ENCODE measurements at regions not wholly inside any gene's neighbourhood (a gene's known extent, or its start where the extent isn't known, plus 50 kb on each side); places are given as distances from the start of the nearest gene placed in this dataset.
"Not testable (repeated sequence)": the region's sequence is repeated elsewhere in the genome, so short reads cannot be mapped to it uniquely, and the experiment has no call there.

DNA sequence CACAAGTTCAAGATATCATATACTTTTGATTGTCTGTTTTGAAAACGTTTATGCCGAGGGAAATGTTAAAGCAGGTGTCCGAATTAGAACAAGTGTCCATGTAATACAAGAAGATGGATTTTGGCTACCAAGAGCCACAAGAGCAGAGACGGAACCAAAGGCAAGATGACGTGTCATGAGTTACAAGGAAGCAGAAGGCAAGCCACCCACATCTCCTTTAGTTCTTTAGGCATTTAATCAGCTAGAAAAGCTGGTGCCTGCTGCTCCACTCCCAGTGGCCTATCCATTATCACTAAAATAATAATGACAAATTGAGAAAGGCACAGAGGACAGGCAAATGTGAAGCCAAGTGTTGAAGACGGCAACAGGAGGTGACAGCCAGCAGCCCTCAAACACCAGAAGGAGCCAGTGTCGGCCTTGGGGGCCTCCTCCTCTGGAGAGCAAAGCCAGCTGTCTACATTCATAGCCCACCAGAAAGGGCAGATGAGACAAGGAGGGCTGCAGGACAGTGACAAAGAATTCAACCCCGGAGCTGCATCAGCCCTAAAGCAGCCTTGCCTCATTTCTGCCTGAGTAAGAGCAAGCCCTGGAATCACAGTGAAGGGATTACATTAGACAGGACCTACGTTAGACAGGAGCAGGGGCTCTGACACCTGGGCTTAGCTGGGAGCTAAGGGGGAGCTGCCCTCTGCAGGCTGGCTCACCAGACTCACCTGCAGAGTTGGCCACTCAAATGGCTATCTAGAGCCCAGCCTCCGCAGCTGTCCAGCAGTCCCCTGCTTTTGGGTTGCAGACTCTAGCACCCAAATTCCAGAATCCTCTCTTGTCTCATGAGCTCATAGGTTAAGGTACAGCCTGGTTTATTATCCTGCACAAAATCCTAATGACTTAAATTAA, 569.9 kb downstream of the UQCRFS1 start:
- no peak for DNase-seq (ENCODE audit: extremely low spot score)
- 72% methylated on average over 10 of the region's 10 CpGs for WGBS

DNA sequence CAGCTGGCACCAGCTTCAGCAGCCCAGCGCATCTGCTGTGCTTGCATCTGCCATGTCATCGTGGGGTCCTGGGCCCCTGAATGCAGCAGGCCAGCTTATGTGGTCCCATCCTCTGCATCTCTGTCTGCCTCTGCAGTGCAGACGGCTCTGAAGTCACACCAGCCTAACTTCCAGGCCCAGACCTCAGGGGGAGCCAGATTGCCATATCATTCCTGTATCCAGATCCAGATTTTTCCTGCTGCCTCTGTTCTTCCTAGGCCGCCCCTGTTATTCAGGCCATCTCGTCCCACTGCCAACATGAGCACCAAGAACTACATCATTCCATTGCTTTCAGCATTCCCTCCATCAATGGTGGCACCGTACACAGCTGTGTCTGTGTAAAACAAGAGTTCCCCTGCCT, 571.6 kb downstream of the UQCRFS1 start:
- H3K4me3 ChIP-seq (ENCODE audit: low read depth, low read length) = no peak overlapping the region
- DNase-seq (ENCODE audit: extremely low spot score) = no peak
- WGBS = 70% methylated on average over 6 of the region's 6 CpGs
- no peak overlapping the region for H3K27ac ChIP-seq (ENCODE audit: low read depth)
- no peaks in the 10 kb centered on the region for H3K36me3 ChIP-seq (ENCODE audit: insufficient read depth)
- H3K4me1 ChIP-seq (ENCODE audit: insufficient read depth) = no peaks in the 10 kb centered on the region

More for the DNA sequence above, 569.9 kb downstream of the UQCRFS1 start:
- Histone ChIP-seq H3K4me1 (ENCODE audit: insufficient read depth) (no peaks in the 10 kb centered on the region), H3K36me3 (ENCODE audit: insufficient read depth) (no peaks in the 10 kb centered on the region), H3K4me3 (ENCODE audit: low read depth, low read length) (no peak overlapping the region), H3K27ac (ENCODE audit: low read depth) (no peak overlapping the region)

DNA sequence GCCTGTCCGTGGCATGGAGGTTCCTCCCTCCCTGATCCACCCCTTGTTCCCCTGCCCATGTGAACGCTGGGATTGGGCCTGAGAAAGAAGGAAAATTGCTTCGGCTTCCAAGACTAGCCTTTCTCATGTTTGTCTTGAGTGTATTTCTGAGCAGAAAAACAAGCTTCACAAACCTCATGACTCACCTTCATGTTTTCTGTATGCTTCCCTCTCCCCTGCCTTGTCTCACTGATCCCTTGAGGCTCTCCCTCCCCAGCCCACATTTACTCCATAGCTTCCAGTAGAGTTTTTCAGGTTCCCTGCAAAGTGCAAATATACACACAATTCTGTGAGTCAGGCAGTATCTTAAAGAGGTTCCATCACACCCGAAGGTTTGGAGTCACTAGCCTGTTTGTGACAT, 572.4 kb downstream of the UQCRFS1 start:
- Histone ChIP-seq H3K27ac (ENCODE audit: low read depth) (no peak overlapping the region), H3K4me3 (ENCODE audit: low read depth, low read length) (no peak overlapping the region), H3K36me3 (ENCODE audit: insufficient read depth) (no peaks in the 10 kb centered on the region), H3K4me1 (ENCODE audit: insufficient read depth) (no peaks in the 10 kb centered on the region)
- no peak for DNase-seq (ENCODE audit: extremely low spot score)
- WGBS = 71% methylated on average over 4 of the region's 4 CpGs

DNA sequence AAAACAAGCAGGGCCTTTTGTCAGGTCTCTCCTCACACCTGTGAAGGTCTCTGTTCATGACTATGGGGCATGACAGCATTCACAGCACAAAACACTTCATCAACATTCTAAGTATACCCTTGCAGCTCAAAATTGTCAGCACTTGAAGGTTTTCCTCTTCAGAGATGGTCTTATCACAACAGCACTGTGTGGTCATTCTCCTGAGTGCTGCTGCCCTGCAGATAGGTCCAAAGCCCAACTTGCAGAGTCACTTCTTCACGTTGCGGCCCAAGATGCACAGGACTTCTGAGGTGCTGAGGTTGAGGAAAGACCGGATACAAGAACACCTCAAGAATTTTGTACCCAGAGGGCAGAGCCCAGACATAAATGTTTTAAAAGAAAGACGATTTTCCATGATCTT, 574.5 kb downstream of the UQCRFS1 start:
- no peak for DNase-seq (ENCODE audit: extremely low spot score)
- H3K4me1 ChIP-seq (ENCODE audit: insufficient read depth) = no peaks in the 10 kb centered on the region
- H3K27ac ChIP-seq (ENCODE audit: low read depth) = no peak overlapping the region
- no peaks in the 10 kb centered on the region for H3K36me3 ChIP-seq (ENCODE audit: insufficient read depth)
- WGBS = 81% methylated on average over 4 of the region's 4 CpGs
- H3K4me3 ChIP-seq (ENCODE audit: low read depth, low read length) = no peak overlapping the region

DNA sequence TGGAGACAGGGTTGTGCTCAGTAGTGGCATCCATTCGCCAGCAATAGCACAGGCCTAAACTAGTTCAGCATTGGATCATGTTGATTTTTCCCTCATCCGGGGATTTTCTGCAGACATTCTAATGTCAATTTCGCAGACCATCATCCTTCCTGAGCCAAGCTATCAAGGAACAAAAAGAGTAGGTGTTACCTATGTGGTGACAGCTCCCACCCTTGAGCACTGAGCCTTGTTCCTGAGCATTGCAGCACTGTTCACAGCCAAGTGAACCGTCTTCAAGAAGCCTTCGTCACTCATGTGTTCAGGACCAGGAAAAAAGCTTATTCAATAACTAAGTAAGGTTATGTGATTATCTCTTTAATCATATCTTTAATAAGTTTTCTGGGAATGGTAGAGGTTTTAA, 576.2 kb downstream of the UQCRFS1 start:
- no peaks in the 10 kb centered on the region for H3K4me1 ChIP-seq (ENCODE audit: insufficient read depth)
- H3K4me3 ChIP-seq (ENCODE audit: low read depth, low read length) = no peak overlapping the region
- H3K27ac ChIP-seq (ENCODE audit: low read depth) = no peak overlapping the region
- 76% methylated on average over 5 of the region's 5 CpGs for WGBS
- H3K36me3 ChIP-seq (ENCODE audit: insufficient read depth) = no peaks in the 10 kb centered on the region
- DNase-seq (ENCODE audit: extremely low spot score) = no peak

DNA sequence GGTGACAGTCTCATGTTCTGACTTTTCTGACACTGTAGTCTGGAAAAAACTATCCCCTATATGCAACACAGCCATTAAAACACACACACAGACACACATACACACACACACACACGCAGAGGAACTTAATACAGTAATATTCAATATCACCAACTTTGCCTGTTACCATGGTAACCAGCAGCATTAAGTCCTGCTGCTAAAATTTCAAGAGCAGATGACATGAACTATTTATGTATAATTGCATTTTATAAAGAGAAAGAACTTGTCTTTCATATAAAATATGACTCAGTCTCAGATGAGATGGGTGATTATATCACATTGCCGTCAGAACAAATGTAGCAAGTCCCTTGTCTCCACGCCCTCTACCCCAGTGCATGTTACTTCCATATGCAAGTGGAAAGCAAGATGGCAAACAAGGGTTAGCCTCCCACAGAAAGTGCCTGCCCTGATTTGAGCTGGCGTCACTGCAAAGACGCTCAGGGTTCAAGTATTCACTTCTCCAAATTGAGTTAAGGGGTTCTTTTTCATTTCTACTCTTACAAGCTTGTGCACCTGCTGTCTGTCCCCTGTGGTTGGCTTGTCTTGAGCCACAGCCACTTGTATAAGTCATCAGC, 576.8 kb downstream of the UQCRFS1 start:
- no peak for DNase-seq (ENCODE audit: extremely low spot score)
- no peaks in the 10 kb centered on the region for H3K4me1 ChIP-seq (ENCODE audit: insufficient read depth)
- 67% methylated on average over 5 of the region's 5 CpGs for WGBS

DNA sequence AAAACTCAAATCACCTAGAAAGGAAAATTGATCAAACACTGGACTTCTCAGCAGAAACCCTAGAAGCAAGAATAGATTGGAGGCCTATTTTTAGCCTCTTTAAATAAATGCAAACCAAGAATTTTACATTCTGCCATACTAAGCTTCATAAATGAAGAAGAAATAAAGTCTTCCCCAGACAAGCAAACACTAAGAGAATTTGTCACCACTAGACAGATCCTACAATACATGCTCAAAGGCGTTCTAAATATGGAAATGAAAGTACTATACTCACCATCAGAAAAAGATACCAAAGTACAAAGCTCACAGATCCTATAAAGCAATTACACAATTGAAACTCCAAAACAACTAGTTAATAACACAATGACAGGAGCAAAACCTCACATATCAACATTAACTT, 578.1 kb downstream of the UQCRFS1 start:
- Histone ChIP-seq H3K4me3 (ENCODE audit: low read depth, low read length) (no peak overlapping the region), H3K4me1 (ENCODE audit: insufficient read depth) (no peaks in the 10 kb centered on the region), H3K27ac (ENCODE audit: low read depth) (no peak overlapping the region), H3K36me3 (ENCODE audit: insufficient read depth) (no peaks in the 10 kb centered on the region)
- 72% methylated on average over 1 of the region's 1 CpG for WGBS
- DNase-seq (ENCODE audit: extremely low spot score) = no peak

More for the DNA sequence above, 576.8 kb downstream of the UQCRFS1 start:
- Histone ChIP-seq H3K27ac (ENCODE audit: low read depth) (no peak overlapping the region), H3K4me3 (ENCODE audit: low read depth, low read length) (no peak overlapping the region), H3K36me3 (ENCODE audit: insufficient read depth) (no peaks in the 10 kb centered on the region)

DNA sequence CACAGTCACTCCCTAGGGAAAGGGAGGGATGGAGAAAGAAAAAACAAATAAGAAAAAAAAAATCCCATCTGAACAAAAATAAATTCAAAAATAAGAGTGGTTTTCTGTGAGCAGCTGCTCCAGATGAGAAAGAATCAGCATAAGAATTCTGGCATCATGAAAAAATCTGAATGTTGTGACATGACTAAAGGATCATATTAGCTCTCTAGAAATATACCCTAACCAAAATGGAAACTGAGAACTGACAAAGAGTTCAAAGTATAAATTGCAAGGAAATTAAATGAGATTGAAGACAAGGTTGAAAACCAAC, 579.0 kb downstream of the UQCRFS1 start:
- Histone ChIP-seq H3K4me1 (ENCODE audit: insufficient read depth) (no peaks in the 10 kb centered on the region), H3K27ac (ENCODE audit: low read depth) (no peak overlapping the region)

DNA sequence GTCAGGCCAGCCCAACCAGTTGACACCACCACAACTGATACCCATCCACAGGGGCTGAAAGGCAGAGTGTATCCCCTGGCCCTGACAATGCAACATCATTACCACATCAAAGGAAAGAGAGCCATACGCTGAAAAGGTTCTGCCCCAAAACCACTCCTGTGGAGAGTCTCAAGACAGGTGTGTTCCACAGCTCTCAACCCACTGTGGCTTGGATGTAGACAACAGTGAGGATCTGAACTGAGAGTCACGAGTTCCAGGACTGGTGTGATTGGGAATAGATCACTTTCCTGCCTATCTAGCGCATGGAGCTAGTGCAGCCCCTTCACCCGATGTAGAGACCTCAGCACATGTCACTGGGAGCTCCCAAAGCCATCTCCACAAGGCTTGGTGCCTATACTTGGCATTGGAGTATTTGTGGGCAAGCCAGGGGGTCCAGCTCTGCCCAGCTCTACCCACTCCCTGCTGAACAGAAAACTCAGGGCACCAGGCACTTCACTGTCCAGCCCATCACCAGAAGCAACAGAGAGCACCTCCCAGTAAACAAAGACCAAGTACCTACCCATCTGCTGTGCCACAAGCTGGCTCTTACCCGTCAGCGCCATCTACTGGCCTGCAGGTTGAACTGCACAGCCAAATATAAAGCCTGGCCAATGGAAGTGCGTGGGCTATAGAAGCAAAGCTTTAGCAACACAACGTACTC, 579.5 kb downstream of the UQCRFS1 start:
- no peaks in the 10 kb centered on the region for H3K36me3 ChIP-seq (ENCODE audit: insufficient read depth)
- WGBS = 44% methylated on average over 8 of the region's 8 CpGs
- H3K4me1 ChIP-seq (ENCODE audit: insufficient read depth) = no peaks in the 10 kb centered on the region
- H3K4me3 ChIP-seq (ENCODE audit: low read depth, low read length) = no peak overlapping the region
- DNase-seq (ENCODE audit: extremely low spot score) = no peak
- no peak overlapping the region for H3K27ac ChIP-seq (ENCODE audit: low read depth)

More for the DNA sequence above, 579.0 kb downstream of the UQCRFS1 start:
- Histone ChIP-seq H3K4me3 (ENCODE audit: low read depth, low read length) (no peak overlapping the region), H3K36me3 (ENCODE audit: insufficient read depth) (no peaks in the 10 kb centered on the region)
- DNase-seq (ENCODE audit: extremely low spot score) = no peak

DNA sequence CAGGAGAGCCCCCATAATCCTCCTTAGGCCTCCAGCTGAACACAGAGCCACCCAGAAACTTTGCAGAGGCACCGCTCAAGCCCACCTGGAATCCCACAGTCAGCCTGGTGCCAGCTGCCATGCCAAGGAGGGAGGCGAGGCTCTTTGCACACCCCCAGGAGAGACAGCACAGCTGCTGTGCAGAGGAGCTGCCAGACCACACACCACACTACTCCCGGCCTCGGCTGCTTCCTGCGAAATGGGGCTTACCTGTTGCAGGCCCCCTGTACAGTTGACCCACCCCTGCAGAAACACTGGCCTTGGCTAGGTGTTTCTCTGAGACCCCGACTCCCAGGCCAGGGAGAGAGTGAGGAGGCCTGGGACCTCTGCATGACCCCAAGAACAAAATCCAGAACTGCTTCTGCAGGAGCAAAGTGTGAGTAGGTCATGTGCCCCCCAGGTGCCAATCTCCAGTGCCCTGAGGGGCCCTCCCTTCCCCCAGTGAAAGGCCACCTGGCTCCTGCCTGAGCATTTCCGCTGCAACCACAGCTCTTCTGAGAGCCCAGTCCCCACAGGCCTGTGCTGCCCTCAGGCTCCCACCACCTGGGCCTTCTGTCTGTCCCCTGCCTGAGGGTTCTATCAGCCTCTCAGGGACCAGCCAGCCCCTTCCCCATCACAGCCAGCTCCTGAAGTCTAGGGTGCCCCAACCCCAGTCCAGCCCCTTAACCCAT, 580.4 kb downstream of the UQCRFS1 start:
- Histone ChIP-seq H3K36me3 (ENCODE audit: insufficient read depth) (no peaks in the 10 kb centered on the region), H3K4me3 (ENCODE audit: low read depth, low read length) (no peak overlapping the region), H3K4me1 (ENCODE audit: insufficient read depth) (no peaks in the 10 kb centered on the region), H3K27ac (ENCODE audit: low read depth) (no peak overlapping the region)
- WGBS = 68% methylated on average over 7 of the region's 7 CpGs
- DNase-seq (ENCODE audit: extremely low spot score) = no peak

DNA sequence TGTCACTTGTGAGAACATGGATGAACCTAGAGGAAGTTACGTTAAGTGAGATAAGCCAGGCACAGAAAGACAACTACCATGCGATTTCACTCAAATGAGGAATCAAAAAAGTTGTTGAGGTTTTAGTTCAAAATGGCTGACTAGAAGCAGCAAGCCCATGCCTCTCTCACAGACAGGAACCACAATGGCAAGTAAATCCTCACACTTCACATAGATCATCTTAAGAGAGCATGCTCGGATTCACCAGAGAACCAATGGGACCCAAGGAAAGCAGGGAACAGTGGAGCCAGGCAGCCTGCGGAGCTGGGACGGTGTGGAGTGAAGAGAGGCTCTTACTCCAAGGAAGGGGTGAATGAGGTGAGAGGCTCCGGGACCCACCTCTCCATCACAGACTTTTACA, 581.0 kb downstream of the UQCRFS1 start:
- H3K36me3 ChIP-seq (ENCODE audit: insufficient read depth) = no peaks in the 10 kb centered on the region
- H3K27ac ChIP-seq (ENCODE audit: low read depth) = no peak overlapping the region
- DNase-seq (ENCODE audit: extremely low spot score) = no peak
- WGBS = 67% methylated on average over 6 of the region's 6 CpGs
- H3K4me3 ChIP-seq (ENCODE audit: low read depth, low read length) = no peak overlapping the region
- no peaks in the 10 kb centered on the region for H3K4me1 ChIP-seq (ENCODE audit: insufficient read depth)

DNA sequence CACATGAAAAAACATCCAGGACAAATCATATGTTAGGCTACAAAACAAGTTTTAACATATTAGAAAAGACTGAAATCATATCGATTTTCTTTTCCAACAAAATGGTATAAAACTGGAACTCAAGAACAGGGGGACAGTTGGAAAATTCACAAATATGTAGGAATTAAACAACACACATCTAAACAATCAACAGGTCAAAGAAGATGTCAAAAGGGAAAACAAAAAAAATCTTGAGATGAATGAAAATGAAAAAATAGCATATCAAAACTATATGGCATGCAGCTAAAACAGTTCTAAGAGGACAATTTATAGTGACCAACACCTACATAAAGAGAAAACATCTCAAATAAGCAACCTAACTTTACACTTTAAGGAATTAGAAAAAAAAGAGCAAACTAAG, 585.3 kb downstream of the UQCRFS1 start:
- 89% methylated on average over 1 of the region's 1 CpG for WGBS
- Histone ChIP-seq H3K4me3 (ENCODE audit: low read depth, low read length) (no peak overlapping the region), H3K27ac (ENCODE audit: low read depth) (no peak overlapping the region), H3K36me3 (ENCODE audit: insufficient read depth) (no peaks in the 10 kb centered on the region), H3K4me1 (ENCODE audit: insufficient read depth) (no peaks in the 10 kb centered on the region)
- DNase-seq (ENCODE audit: extremely low spot score) = no peak

DNA sequence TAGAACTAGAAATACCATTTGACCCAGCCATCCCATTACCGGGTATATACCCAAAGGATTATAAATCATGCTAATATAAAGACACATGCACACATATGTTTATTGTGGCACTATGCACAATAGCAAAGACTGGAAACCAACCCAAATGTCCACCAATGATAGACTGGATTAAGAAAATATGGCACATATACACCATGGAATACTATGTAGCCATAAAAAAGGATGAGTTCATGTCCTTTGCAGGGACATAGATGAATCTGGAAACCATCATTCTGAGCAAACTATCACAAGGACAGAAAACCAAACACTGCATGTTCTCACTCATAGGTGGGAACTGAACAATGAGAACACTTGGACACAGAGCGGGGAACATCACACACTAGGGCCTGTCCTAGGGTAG, 586.5 kb downstream of the UQCRFS1 start:
- not testable (repeated sequence) for DNase-seq (ENCODE audit: extremely low spot score); H3K4me3 ChIP-seq (ENCODE audit: low read depth, low read length); H3K27ac ChIP-seq (ENCODE audit: low read depth); H3K4me1 ChIP-seq (ENCODE audit: insufficient read depth); H3K36me3 ChIP-seq (ENCODE audit: insufficient read depth)
- WGBS = 92% methylated on average over 2 of the region's 2 CpGs
